K562 (cell line): ENCODE measurements at regions not wholly inside any gene's neighbourhood (a gene's known extent, or its start where the extent isn't known, plus 50 kb on each side); places are given as distances from the start of the nearest gene placed in this dataset.

Source experiments
- ATAC-seq: fragments of 200-7000 bp; cut with Tn5 transposase; 3 replicates; pipeline ENCODE4 v1.9.1; 2020; ENCODE audit warnings: moderate library complexity
- BruUV-seq: library from RNA; stranded (reverse); fragments of 400-500 nt; replicated peaks from 2 replicates; lab custom pipeline; 2021; lab: Mats Ljungman, UMichigan
- CTCF ChIA-PET: fragments of 300-600 bp; formaldehyde crosslinking; extraction: SDS; loops from one replicate; lab custom pipeline; 2021; ENCODE audit warnings: low intra/inter-chr PET ratio; lab: Yijun Ruan, JAX
- POLR2A ChIA-PET: fragments of 300-600, 350-650 bp; sonication (Branson Sonifier 250); formaldehyde crosslinking; extraction: SDS; loops from one replicate; lab custom pipeline; 2021; ENCODE audit warnings: antibody characterized with exemption, inconsistent platforms; lab: Yijun Ruan, JAX
- DNase-seq, 4 experiments: peaks; one replicate each; pipeline versions ENCODE4 v3.0.0 to v3.0.0-alpha.2; 2011 to 2018; ENCODE audit warnings: low spot score in 3 of 4, mixed read lengths in 3 of 4; ENCODE audit errors: extremely low read depth in 1 of 4
- FAIRE-seq: peaks from 2 replicates; lab custom pipeline; 2011; peaks lifted over from hg19 to GRCh38; lab: Jason Lieb, UNC
- H2AFZ ChIP-seq: 2 replicates; pipeline ENCODE4 v1.6.0; 2011; ENCODE audit warnings: low read depth, low read length, control low read depth, inconsistent platforms
- H3K27ac ChIP-seq: fragments of 200-600 bp; 3 replicates; pipeline ENCODE4 v1.8.0; 2011; ENCODE audit warnings: low read depth, mild to moderate bottlenecking, control low read depth, inconsistent platforms, low read length, moderate library complexity, mixed read lengths; ENCODE audit errors: extremely low read depth
- H3K27me3 ChIP-seq, 2 experiments: fragments of 300-600 bp in 1 of 2; 2 replicates in 1 of 2; 3 replicates in 1 of 2; pipeline versions ENCODE4 v1.6.0 to v1.8.0; 2011; ENCODE audit warnings: inconsistent platforms in 2 of 2, low read length in 2 of 2, mild to moderate bottlenecking in 1 of 2, mixed read lengths in 1 of 2, moderate library complexity in 1 of 2; ENCODE audit not compliant: control insufficient read depth in 2 of 2, insufficient read depth in 2 of 2
- H3K36me3 ChIP-seq: fragments of 300-600 bp; 3 replicates; pipeline ENCODE4 v1.8.0; 2011; ENCODE audit warnings: mild to moderate bottlenecking, low read length, inconsistent platforms; ENCODE audit not compliant: control insufficient read depth, insufficient read depth
- H3K4me1 ChIP-seq, 2 experiments: fragments of 200-600 bp in 1 of 2; replicated peaks in 1 of 2; 2 replicates in 1 of 2; 3 replicates in 1 of 2; pipeline versions ENCODE4 v1.5.1 to v1.8.0; 2011; ENCODE audit warnings: inconsistent platforms in 2 of 2, low read length in 2 of 2, mild to moderate bottlenecking in 1 of 2, mixed read lengths in 1 of 2, moderate library complexity in 1 of 2; ENCODE audit not compliant: control insufficient read depth in 2 of 2, insufficient read depth in 2 of 2
- H3K4me2 ChIP-seq: 2 replicates; pipeline ENCODE4 v1.6.1; 2011; ENCODE audit warnings: low read length, control low read depth, inconsistent platforms, mixed read lengths; ENCODE audit not compliant: insufficient read depth
- H3K4me3 ChIP-seq: fragments of 200-600 bp; sonication (generic), shearing (Covaris generic); 2 replicates; pipeline ENCODE4 v1.5.1; 2016; ENCODE audit warnings: control low read depth, inconsistent platforms
- H3K79me2 ChIP-seq: fragments of 200-600 bp; 3 replicates; pipeline ENCODE4 v1.8.0; 2011; ENCODE audit warnings: low read length, inconsistent platforms; ENCODE audit not compliant: control insufficient read depth, insufficient read depth
- H3K9ac ChIP-seq, 2 experiments: 2 replicates each; pipeline versions ENCODE4 v1.6.0 to v1.6.1; 2011; ENCODE audit warnings: low read depth in 2 of 2, low read length in 2 of 2, control low read depth in 1 of 2, inconsistent platforms in 1 of 2, mild to moderate bottlenecking in 1 of 2, mixed read lengths in 1 of 2; ENCODE audit not compliant: insufficient read depth in 1 of 2
- H3K9me1 ChIP-seq: one replicate; pipeline ENCODE4 v1.6.0; 2011; ENCODE audit warnings: inconsistent platforms, mild to moderate bottlenecking, low read length, moderate library complexity; ENCODE audit not compliant: control insufficient read depth, insufficient read depth
- H3K9me3 ChIP-seq: replicated peaks from 2 replicates; pipeline ENCODE4 v1.5.1; 2011; ENCODE audit warnings: low read depth, low read length, inconsistent platforms; ENCODE audit not compliant: control insufficient read depth, insufficient read depth
- H4K20me1 ChIP-seq: replicated peaks from 2 replicates; pipeline ENCODE4 v1.6.1; 2011; ENCODE audit warnings: low read length, inconsistent platforms, mixed read lengths; ENCODE audit not compliant: control insufficient read depth, insufficient read depth
- AFF4 ChIP-seq: sonication (generic); formaldehyde crosslinking; IDR thresholded peaks from 2 replicates; pipeline ENCODE4 v1.8.0; 2023; ENCODE audit warnings: mild to moderate bottlenecking, missing genetic modification reagents
- ARID4B ChIP-seq: sonication (generic); formaldehyde crosslinking; IDR thresholded peaks from 2 replicates; pipeline ENCODE4 v1.8.0; 2022; ENCODE audit warnings: mild to moderate bottlenecking, missing genetic modification reagents
- ZBTB5 ChIP-seq: fragments of 450-650 bp; IDR thresholded peaks from 2 replicates; pipeline ENCODE4 v1.6.1; 2017; ENCODE audit warnings: antibody characterized with exemption
- ZC3H8 ChIP-seq: fragments of 450-650 bp; IDR thresholded peaks from 2 replicates; pipeline ENCODE4 v1.6.1; 2017
- ZNF24 ChIP-seq: fragments of 450-650 bp; IDR thresholded peaks from 2 replicates; pipeline ENCODE4 v1.6.1; 2016
- WGBS: fragments of 100-300 bp; shearing (Covaris generic); methylation state at CpG from one replicate; pipeline ENCODE4 v1.1.6; 2016; ENCODE audit warnings: low coverage, mixed read lengths; ENCODE audit not compliant: insufficient coverage; ENCODE audit errors: missing lambda C conversion rate; 5-methylcytosine and 5-hydroxymethylcytosine counted together
- in situ Hi-C: fragments of 300-500 bp; cut with MboI; formaldehyde crosslinking; loops from 4 replicates; pipeline ENCODE4 v1.15.0; 2018; ENCODE audit warnings: inconsistent platforms, mixed read lengths
- intact Hi-C: fragments of 100-400 bp; cut with micrococcal nuclease; formaldehyde crosslinking; loops from 2 replicates; pipeline ENCODE4 v1.14.2; 2022

GRCh38 chr1:230490436-230490835, 64.3 kb upstream of the PGBD5 start:
- ChIA-PET POLR2A (no interaction called here), CTCF (no interaction called here)
- H3K27me3 ChIP-seq: peaks cover 0 to 16% of the 10 kb centered on the region in 2 experiments; a peak in 3 of 5 replicates
- in situ Hi-C loops: no loop called here
- intact Hi-C loops: no loop called here
- no peaks in the 10 kb centered on the region for H3K36me3 ChIP-seq
- no TSS peak for BruUV-seq
- 0% methylated on average over 2 of the region's 2 CpGs for WGBS
- no peak for TF ChIP-seq ZBTB5
- TF ChIP-seq ARID4B (CRISPR knock-in tag): no peak
- TF ChIP-seq ZNF24: no peak
- no peak for TF ChIP-seq ZC3H8
- no peak for TF ChIP-seq AFF4
- no peak overlapping the region for H3K4me2 ChIP-seq
- FAIRE-seq (no peak), DNase-seq (no peak), ATAC-seq (no peak)
- H2AFZ ChIP-seq: no peak overlapping the region
- H3K9me3 ChIP-seq: no peaks in the 10 kb centered on the region
- H3K4me1 ChIP-seq: no peaks in the 10 kb centered on the region
- H3K4me3 ChIP-seq: no peak overlapping the region
- no peaks in the 10 kb centered on the region for H4K20me1 ChIP-seq
- no peak overlapping the region for H3K9ac ChIP-seq
- H3K9me1 ChIP-seq: no peaks in the 10 kb centered on the region
- no peaks in the 10 kb centered on the region for H3K79me2 ChIP-seq
- H3K27ac ChIP-seq: no peak overlapping the region
